GM21360 (cell line): ENCODE measurements at regions not wholly inside any gene's neighbourhood (a gene's known extent, or its start where the extent isn't known, plus 50 kb on each side); places are given as distances from the start of the nearest gene placed in this dataset.
A peak's percentile ranks its signal among the peaks of the same experiment; 100 is the strongest.

ENCODE experiments used
- ATAC-seq: cut with Tn5 transposase; IDR thresholded peaks from one replicate; pipeline ENCODE4 v1.9.1; 2021; ENCODE audit warnings: mild to moderate bottlenecking, moderate library complexity; ENCODE audit not compliant: unreplicated experiment

- ATAC-seq, result peak; percentile 57
These were observed 631.0 kb upstream of the GRM7 start for GRCh38 chr3:6229778-6230410.

GRCh38 chr3:6242104-6242503, 618.8 kb upstream of the GRM7 start:
- ATAC-seq, result no peak

- ATAC-seq, result no peak
These were observed 612.4 kb upstream of the GRM7 start for GRCh38 chr3:6248528-6248927.

GRCh38 chr3:6249679-6250078, 611.2 kb upstream of the GRM7 start:
- ATAC-seq, result peak; percentile 67

- ATAC-seq, result peak; percentile 99
These were observed 610.7 kb upstream of the GRM7 start for GRCh38 chr3:6250167-6250566.

DNA sequence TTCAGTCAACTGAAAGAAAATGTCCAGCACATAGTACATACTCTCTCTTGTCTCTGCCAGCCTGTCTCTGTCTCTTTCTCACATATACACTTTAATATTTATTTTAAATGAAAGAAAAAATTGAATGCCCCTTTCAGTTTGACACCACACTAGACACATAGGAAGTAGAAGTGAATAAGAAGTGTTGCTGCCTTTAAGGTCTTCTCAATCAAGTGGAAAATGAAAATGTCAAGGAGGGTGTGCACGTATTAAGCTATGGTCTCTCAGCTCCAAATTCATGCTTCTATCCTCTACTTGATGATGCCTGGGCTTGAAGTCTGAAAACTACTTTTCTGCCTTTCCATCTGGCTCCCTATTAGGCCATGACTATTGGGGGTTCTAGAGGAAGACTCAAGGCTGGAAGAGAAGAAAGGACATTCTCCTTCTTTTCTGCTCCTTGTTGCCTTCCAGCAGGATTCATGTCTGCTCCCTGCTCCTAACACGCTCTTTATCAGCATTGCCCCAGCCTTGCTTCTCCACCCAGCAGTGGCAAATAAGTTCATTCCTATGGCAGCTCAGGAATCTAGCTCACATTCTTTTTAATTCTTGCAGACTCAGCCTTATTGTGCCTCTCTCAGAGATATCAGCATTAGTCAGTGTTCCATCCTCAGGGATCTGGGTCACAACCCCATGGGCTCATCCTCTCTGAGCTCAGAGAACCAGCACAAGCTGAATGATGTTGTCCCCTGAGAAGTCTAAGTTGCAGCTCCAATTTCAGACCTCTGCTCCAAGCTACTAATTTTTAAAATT, 609.1 kb upstream of the GRM7 start:
- ATAC-seq, result no peak

DNA sequence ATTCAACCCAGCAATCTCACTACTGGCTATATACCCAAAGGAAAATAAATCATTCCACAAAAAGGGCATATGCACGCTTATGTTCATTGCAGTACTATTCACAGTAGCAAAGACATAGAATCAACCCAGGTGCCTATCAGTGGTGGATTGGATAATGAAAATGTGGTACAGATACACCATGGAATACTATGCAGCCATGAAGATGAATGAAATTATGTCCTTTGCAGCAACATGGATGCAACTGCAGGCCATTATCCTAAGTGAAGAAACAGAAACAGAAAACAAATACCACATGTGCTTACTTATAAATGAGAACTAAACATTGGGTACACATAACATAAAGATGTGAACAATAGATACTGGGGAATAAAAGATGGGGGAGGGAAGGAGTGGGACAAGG, 606.4 kb upstream of the GRM7 start:
- ATAC-seq, result no peak

GRCh38 chr3:6255229-6255628, 605.7 kb upstream of the GRM7 start:
- no peak for ATAC-seq

- ATAC-seq, result peak; percentile 97
These were observed 600.2 kb upstream of the GRM7 start for GRCh38 chr3:6260551-6261191.

GRCh38 chr3:6262010-6262409, 598.9 kb upstream of the GRM7 start:
- no peak for ATAC-seq

DNA sequence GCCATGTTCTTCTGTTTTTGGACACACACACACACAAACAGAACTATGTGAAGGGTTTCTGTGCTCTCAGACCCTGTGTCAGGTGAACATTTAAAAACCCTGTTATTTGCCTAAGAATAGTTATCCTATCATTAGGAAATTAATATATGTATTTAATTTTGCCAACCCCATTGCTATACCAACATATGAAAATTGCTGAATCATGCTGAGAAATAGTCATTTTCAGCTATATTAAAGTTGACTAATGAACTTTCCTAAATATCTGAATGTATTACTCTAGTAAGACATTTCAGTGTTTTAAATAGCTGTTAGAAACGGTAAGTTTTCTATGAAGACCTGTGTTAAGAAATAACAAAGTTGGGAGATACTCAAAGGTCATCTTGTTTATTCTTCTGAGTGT, 596.9 kb upstream of the GRM7 start:
- ATAC-seq, result no peak

DNA sequence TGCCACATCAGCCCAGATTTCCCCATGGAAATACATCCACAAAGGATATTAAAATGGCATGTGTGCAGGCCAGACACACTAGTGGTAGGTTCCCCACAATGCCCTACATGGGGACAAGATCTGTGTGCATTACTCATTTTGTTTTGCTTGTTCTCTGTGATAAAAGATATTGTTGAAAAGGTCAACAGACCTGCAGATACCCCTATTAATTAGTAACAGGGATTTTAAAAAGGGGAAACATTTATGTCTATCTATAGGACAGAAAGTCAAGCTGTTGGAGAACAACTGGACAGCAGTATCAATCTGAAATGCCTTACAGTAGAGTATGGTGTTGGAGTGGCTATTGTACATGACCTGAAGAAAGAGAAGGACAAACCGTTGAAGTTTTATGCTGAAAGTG, 596.0 kb upstream of the GRM7 start:
- ATAC-seq, result no peak

DNA sequence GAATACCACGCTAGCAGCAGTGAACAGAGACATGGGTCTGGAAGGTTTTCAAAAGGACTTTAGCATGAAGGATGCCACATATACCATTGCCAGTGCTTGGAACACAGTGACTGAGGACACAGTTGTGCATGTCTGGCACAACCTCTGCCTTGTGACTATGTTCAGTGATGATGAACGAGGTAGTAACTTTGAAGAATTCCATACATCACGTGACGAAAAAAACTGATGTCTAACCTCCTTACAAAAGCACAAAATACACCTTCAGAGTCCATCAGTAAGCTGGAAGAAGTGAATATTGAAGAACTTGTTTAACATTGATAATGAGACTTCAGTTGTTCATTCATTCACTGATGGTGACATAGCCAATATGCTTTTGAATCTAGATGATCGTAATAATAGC, 594.8 kb upstream of the GRM7 start:
- ATAC-seq, result no peak

GRCh38 chr3:6273878-6274277, 587.0 kb upstream of the GRM7 start:
- ATAC-seq, result no peak

- peak; percentile 59 for ATAC-seq
These were observed 579.3 kb upstream of the GRM7 start for GRCh38 chr3:6281662-6282061.

DNA sequence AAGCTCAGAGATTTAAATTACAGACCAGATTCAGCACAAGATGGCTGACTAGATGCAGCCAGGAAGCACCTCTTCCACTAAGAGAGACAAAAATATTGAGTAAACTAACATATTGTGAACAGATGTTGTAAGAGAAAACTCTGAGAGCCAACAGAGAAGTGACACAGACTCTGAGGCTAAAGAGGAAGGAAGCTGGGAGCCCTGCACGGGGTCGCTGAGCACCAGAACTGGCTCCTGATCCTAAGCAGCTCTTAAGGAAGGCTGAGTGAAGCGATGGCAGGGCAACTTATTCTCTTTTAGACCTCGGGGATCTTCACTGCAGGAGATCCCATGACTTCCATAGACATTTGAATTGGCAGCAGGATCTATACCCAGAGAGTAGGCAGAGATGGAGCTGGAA, 578.0 kb upstream of the GRM7 start:
- ATAC-seq, result no peak

DNA sequence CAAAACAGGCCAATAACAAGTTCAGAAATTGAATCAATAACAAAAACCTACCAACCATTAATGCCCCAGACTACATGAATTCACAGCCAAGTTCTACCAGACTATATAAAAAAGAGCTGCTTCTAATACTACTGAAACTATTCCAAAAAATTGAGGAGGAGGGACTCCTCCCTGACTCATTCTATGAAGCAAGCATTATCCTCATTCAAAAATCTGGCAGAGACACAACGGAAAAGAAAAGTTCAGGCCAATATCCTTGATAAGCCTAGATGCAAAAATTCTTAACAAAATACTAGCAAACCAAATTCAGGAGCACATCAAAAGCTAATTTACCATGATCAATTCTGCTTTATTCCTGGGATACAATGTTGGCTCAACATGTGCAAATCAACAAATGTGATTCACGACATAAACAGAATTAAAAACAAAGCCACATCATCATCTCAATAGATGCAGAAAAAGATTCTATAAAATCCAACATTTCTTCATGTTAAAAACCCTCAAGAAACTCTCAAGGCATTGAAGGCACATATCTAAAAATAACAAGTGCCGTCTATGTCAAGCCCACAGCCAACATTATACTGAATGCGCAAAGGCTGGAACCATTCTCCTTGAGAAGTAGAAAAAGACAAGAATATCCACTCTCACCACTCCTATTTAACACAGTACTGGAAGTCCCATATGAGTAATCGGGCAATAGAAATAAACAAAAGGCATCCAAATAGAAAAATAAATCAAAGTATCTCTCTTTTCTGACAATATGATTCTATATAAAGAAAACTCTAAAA, 573.6 kb upstream of the GRM7 start:
- no peak for ATAC-seq

GRCh38 chr3:6301626-6302025, 559.3 kb upstream of the GRM7 start:
- no peak for ATAC-seq

GRCh38 chr3:6315906-6316305, 545.0 kb upstream of the GRM7 start:
- no peak for ATAC-seq

- no peak for ATAC-seq
These were observed 538.9 kb upstream of the GRM7 start for GRCh38 chr3:6321999-6322398.

GRCh38 chr3:6326771-6327170, 534.1 kb upstream of the GRM7 start:
- no peak for ATAC-seq
